ENCODE measurements at regions not wholly inside any gene's neighbourhood (a gene's known extent, or its start where the extent isn't known, plus 50 kb on each side); places are given as distances from the start of the nearest gene placed in this dataset.

DNA sequence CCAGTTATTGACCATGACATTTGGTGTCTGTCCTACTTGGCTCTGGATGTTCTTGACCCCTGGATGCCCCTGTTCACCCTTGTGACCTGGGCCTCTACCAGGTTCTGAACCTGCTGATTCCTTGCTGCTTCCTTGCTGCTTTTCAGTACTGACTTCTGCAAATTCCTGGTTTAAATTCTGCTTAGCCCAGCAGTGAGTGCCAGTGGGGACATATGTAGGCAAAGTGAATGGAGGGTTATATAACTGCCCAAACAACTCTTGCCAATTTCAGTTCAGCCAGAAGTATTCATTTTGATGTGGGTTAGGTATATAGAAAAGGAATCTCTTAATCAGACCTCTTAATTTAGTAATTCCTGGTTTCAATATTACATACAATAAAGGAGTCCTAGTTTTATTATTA is 220.6 kb downstream of the TAF11L14 start (continued):
- TF ChIP-seq NRF1 (conservative IDR thresholded peaks at IDR 0.05 in 1 of 2, IDR thresholded peaks at IDR 0.05 in 1 of 2) (no peak), ZKSCAN3 (CRISPR knock-in tag; IDR thresholded peaks at IDR 0.05) (no peak)

DNA sequence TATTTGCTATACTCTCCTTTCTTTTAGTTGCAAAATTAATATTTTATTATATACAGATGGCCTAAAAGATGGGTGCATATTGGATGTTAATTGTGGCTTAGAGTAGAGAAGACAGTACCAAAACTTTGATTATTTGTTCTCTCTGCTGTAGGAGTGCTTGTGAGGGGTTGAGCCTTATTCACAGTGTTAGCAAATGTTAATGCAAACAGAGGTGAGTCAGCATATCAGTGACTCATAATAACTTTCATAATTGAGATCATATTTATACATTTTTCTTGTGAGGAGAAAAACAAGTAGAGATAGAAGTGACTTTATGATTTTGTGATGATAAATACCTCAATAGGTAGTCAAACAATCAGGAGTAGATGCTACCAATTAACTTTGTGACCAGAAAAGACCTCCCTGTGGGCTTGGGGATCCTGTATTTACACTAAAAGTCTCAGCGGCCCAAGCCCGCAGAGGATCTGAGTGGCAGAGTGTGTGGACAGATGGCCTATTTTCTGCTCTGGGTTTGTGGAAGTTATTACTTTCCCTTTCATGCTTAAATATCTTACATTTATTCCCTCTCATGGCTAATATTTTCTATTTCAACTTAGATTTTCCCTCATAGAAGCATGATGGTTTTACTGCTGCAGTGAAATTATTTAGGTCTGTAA is 226.5 kb downstream of the TAF11L14 start:
- Histone ChIP-seq H3K4me3 (no peak overlapping the region), H4K20me1 (replicated peaks; ENCODE audit: control insufficient read depth, insufficient read depth, low read length) (no peaks in the 10 kb centered on the region), H3K9ac (ENCODE audit: insufficient read depth in 1 of 2, low read depth in 2 of 2, low read length in 2 of 2) (no peak overlapping the region), H3K9me3 (replicated peaks; ENCODE audit: control insufficient read depth, insufficient read depth, low read depth, low read length) (no peaks in the 10 kb centered on the region; the same call in 1 of the 2 replicates), H3K27ac (ENCODE audit: extremely low read depth, low read depth, low read length) (no peak overlapping the region), H3K9me1 (ENCODE audit: control insufficient read depth, insufficient read depth, low read length) (no peaks in the 10 kb centered on the region), H3K79me2 (ENCODE audit: control insufficient read depth, insufficient read depth, low read length) (no peaks in the 10 kb centered on the region), H3K36me3 (ENCODE audit: control insufficient read depth, insufficient read depth, low read length) (no peaks in the 10 kb centered on the region), H2AFZ (ENCODE audit: low read depth, low read length) (no peak overlapping the region), H3K4me2 (ENCODE audit: insufficient read depth, low read length) (no peak overlapping the region), H3K27me3 (ENCODE audit: control insufficient read depth in 2 of 2, insufficient read depth in 2 of 2, low read length in 2 of 2) (no peaks in the 10 kb centered on the region), H3K4me1 (replicated peaks in 1 of 2; ENCODE audit: control insufficient read depth in 2 of 2, insufficient read depth in 2 of 2, low read length in 2 of 2) (no peaks in the 10 kb centered on the region)
- in situ Hi-C loops (cut with MboI) (no loop called here), intact Hi-C loops (cut with micrococcal nuclease) (no loop called here)
- POLR2A ChIA-PET = no interaction called here
- FAIRE-seq (no peak), DNase-seq (ENCODE audit: extremely low read depth in 1 of 4, low spot score in 3 of 4) (no peak), ATAC-seq (no peak)
- no TSS peak for BruUV-seq (replicated peaks)
- WGBS (ENCODE audit: insufficient coverage, low coverage, missing lambda C conversion rate) = 3% methylated on average over 2 of the region's 2 CpGs
- TF ChIP-seq ZNF282 (CRISPR knock-in tag; IDR thresholded peaks at IDR 0.05) (no peak), BDP1 (IDR thresholded peaks at IDR 0.05; ENCODE audit: insufficient read depth, insufficient read length) (no peak), CEBPG (CRISPR knock-in tag; IDR thresholded peaks at IDR 0.05) (no peak), CEBPG (tag; conservative IDR thresholded peaks at IDR 0.05 in 1 of 2, IDR thresholded peaks at IDR 0.05 in 1 of 2) (no peak), ZNF696 (CRISPR knock-in tag; conservative IDR thresholded peaks at IDR 0.05) (no peak), KDM5B (IDR thresholded peaks at IDR 0.05; ENCODE audit: insufficient replicate concordance, low read depth, low read length) (no peak), GTF2F1 (IDR thresholded peaks at IDR 0.05; ENCODE audit: low read depth, low read length) (no peak), MAFK (IDR thresholded peaks at IDR 0.05; ENCODE audit: low read length) (no peak), TBL1XR1 (IDR thresholded peaks at IDR 0.05; ENCODE audit: low read length in 2 of 2) (no peak), ZNF445 (CRISPR knock-in tag; IDR thresholded peaks at IDR 0.05; ENCODE audit: low read depth) (no peak), CBX8 (IDR thresholded peaks at IDR 0.05; ENCODE audit: borderline replicate concordance, extremely low read depth, low read depth, low read length, poor library complexity, severe bottlenecking) (no peak), IFI16 (CRISPR knock-in tag; IDR thresholded peaks at IDR 0.05) (no peak), ELF1 (tag; IDR thresholded peaks at IDR 0.05) (no peak), GATAD2A (IDR thresholded peaks at IDR 0.05) (no peak), GATAD2B (IDR thresholded peaks at IDR 0.05; ENCODE audit: borderline replicate concordance) (no peak), ZBTB9 (CRISPR knock-in tag; IDR thresholded peaks at IDR 0.05) (no peak), ZNF316 (IDR thresholded peaks at IDR 0.05) (no peak), TAF9B (IDR thresholded peaks at IDR 0.05; ENCODE audit: partially characterized antibody) (no peak), L3MBTL2 (IDR thresholded peaks at IDR 0.05) (no peak), ZNF785 (CRISPR knock-in tag; IDR thresholded peaks at IDR 0.05) (no peak)
- CTCF ChIA-PET (ENCODE audit: low intra/inter-chr PET ratio) = no interaction called here
